ENCODE measurements at regions not wholly inside any gene's neighbourhood (a gene's known extent, or its start where the extent isn't known, plus 50 kb on each side); places are given as distances from the start of the nearest gene placed in this dataset.

- H3K4me1 ChIP-seq: no peaks in the 10 kb centered on the region
- DNase-seq (no peak), ATAC-seq (ENCODE audit: low FRiP score in 2 of 2) (no peak)
- no peaks in the 10 kb centered on the region for H3K9me3 ChIP-seq
- no peak overlapping the region for H3K27ac ChIP-seq
- H3K27me3 ChIP-seq: no peaks in the 10 kb centered on the region
- H3K4me3 ChIP-seq: no peak overlapping the region
- no peaks in the 10 kb centered on the region for H3K36me3 ChIP-seq
- 78 to 86% methylated on average over 1 of the region's 1 CpG for WGBS, 2 donors
- TF ChIP-seq, protein P1, sequence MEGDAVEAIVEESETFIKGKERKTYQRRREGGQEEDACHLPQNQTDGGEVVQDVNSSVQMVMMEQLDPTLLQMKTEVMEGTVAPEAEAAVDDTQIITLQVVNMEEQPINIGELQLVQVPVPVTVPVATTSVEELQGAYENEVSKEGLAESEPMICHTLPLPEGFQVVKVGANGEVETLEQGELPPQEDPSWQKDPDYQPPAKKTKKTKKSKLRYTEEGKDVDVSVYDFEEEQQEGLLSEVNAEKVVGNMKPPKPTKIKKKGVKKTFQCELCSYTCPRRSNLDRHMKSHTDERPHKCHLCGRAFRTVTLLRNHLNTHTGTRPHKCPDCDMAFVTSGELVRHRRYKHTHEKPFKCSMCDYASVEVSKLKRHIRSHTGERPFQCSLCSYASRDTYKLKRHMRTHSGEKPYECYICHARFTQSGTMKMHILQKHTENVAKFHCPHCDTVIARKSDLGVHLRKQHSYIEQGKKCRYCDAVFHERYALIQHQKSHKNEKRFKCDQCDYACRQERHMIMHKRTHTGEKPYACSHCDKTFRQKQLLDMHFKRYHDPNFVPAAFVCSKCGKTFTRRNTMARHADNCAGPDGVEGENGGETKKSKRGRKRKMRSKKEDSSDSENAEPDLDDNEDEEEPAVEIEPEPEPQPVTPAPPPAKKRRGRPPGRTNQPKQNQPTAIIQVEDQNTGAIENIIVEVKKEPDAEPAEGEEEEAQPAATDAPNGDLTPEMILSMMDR (IDR thresholded peaks at IDR 0.05): no peak
- TF ChIP-seq POLR2A (IDR thresholded peaks at IDR 0.05): no peak
- TF ChIP-seq EP300 (IDR thresholded peaks at IDR 0.05): no peak
- no peak for TF ChIP-seq POLR2AphosphoS5 (IDR thresholded peaks at IDR 0.05)
These were observed 120.1 kb upstream of the CCL21 start for GRCh38 chr9:34830068-34830467.

DNA sequence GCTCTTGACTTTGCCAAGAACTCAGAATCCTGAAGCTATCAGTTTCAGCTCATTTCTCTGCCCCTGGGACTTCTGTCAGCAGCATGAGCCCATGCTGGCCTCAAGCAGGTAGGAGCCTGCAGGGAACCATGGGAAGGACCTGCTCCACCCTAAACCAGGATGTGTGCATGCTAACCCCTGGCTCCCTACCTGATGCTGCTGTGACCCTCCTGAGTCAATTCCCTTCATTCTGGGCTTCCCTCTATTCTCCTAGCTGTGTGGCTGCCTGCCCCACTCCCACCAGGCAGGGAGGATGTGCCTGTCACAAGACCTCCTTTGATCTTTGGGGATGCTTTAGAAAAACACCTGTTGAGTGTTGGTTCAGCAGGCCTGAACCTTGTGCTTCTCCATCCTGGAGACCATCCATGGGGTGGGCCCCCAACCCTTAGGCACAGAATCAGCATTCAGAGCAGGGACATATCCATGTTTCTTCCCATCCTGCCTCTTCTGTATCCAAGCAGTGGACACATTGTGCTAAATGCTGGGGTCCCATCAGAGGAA lies 117.1 kb upstream of the CCL21 start:
- no peak for ATAC-seq (ENCODE audit: low FRiP score in 2 of 2)

DNA sequence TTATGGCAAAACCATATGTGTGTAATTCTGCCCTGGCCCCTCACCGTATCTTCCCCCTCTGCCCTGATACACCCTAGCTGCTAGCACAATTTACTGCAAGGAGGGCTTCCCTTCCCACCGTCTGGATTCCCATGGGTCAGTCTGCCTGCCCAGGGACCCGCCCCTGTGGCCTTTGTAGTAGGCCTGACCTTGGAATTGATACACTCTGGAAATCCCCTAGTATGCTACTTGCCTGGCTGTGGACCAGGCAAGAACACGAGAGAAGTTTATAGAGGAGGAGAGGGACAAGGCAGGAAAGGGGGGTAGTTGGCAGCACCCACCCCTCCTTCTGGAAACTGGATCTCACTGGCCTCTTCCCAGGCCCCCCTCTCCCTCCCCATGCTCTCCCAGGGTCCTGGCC lies 115.8 kb upstream of the CCL21 start:
- Histone ChIP-seq H3K36me3 (no peaks in the 10 kb centered on the region), H3K4me1 (no peaks in the 10 kb centered on the region), H3K4me3 (no peak overlapping the region), H3K9me3 (no peaks in the 10 kb centered on the region), H3K27ac (no peak overlapping the region), H3K27me3 (no peaks in the 10 kb centered on the region)
- no peak for DNase-seq
- no peak for ATAC-seq (ENCODE audit: low FRiP score in 2 of 2)
- WGBS, 2 donors: 52 to 56% methylated on average over 4 of the region's 4 CpGs
- TF ChIP-seq POLR2AphosphoS5 (IDR thresholded peaks at IDR 0.05) (no peak), POLR2A (IDR thresholded peaks at IDR 0.05) (no peak), EP300 (IDR thresholded peaks at IDR 0.05) (no peak)
- TF ChIP-seq, protein P1 (IDR thresholded peaks at IDR 0.05): no peak

More for the DNA sequence above, 117.1 kb upstream of the CCL21 start:
- Histone ChIP-seq H3K27me3 (no peaks in the 10 kb centered on the region), H3K36me3 (no peaks in the 10 kb centered on the region), H3K4me3 (no peak overlapping the region), H3K27ac (no peak overlapping the region), H3K9me3 (no peaks in the 10 kb centered on the region), H3K4me1 (no peaks in the 10 kb centered on the region)
- DNase-seq: no peak
- TF ChIP-seq EP300 (IDR thresholded peaks at IDR 0.05): no peak
- no peak for TF ChIP-seq POLR2AphosphoS5 (IDR thresholded peaks at IDR 0.05)
- TF ChIP-seq POLR2A (IDR thresholded peaks at IDR 0.05): no peak
- TF ChIP-seq, protein P1 (IDR thresholded peaks at IDR 0.05): no peak

- TF ChIP-seq POLR2AphosphoS5 (IDR thresholded peaks at IDR 0.05) (no peak), EP300 (IDR thresholded peaks at IDR 0.05) (no peak), POLR2A (IDR thresholded peaks at IDR 0.05) (no peak)
- TF ChIP-seq, protein P1 (IDR thresholded peaks at IDR 0.05): no peak
- H3K4me1 ChIP-seq: no peaks in the 10 kb centered on the region
- H3K36me3 ChIP-seq: no peaks in the 10 kb centered on the region
- H3K27me3 ChIP-seq: no peaks in the 10 kb centered on the region
- peaks cover 0 to 3% (median 0%) of the 10 kb centered on the region in 4 donors for H3K9me3 ChIP-seq
- ATAC-seq (ENCODE audit: low FRiP score in 2 of 2) (no peak), DNase-seq (no peak)
- no peak overlapping the region for H3K27ac ChIP-seq
- WGBS, 2 donors: 61 to 72% methylated on average over 4 of the region's 4 CpGs
- H3K4me3 ChIP-seq: no peak overlapping the region
These were observed 113.8 kb upstream of the CCL21 start for GRCh38 chr9:34823778-34824177.

DNA sequence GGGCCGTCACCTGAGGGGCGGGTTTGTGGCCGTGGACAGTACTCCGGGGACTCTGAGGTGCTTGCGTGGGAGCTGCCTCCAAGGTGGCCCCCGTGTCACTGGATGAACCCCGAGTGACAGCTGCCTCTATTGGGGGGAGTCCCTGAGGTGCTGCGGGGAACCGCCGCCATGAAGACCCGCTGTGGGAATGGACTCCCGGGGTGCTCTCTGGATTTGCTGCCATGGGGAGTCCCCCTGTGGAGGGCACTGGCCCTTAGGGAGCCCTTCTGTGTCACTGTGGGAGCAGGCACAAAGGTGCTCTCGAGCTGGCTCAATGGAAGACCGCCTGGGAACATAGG lies 100.2 kb upstream of the CCL21 start:
- Histone ChIP-seq H3K36me3 (no peaks in the 10 kb centered on the region), H3K27ac (no peak overlapping the region), H3K4me3 (no peak overlapping the region), H3K4me1 (peaks cover 0 to 10% (median 4%) of the 10 kb centered on the region in 4 donors), H3K27me3 (peaks cover 0 to 11% (median 6%) of the 10 kb centered on the region in 4 donors), H3K9me3 (peaks cover 0 to 5% (median 0%) of the 10 kb centered on the region in 4 donors)
- DNase-seq: no peak
- TF ChIP-seq EP300 (IDR thresholded peaks at IDR 0.05) (no peak), POLR2A (IDR thresholded peaks at IDR 0.05) (no peak), POLR2AphosphoS5 (IDR thresholded peaks at IDR 0.05) (no peak)
- TF ChIP-seq, protein P1 (IDR thresholded peaks at IDR 0.05): no peak
- 79% methylated on average over 10 of the region's 14 CpGs; no CpG with 5 or more reads in 1 of the 2 donors for WGBS, 2 donors
- ATAC-seq (ENCODE audit: low FRiP score in 2 of 2): no peak

All from upper lobe of left lung (tissue), 6 donors.